GM19351 (cell line): ENCODE measurements at regions not wholly inside any gene's neighbourhood (a gene's known extent, or its start where the extent isn't known, plus 50 kb on each side); places are given as distances from the start of the nearest gene placed in this dataset.
"Not testable (repeated sequence)": the region's sequence is repeated elsewhere in the genome, so short reads cannot be mapped to it uniquely, and the experiment has no call there.

Source experiments
- ATAC-seq: cut with Tn5 transposase; IDR thresholded peaks from one replicate; pipeline ENCODE4 v1.9.1; 2021; ENCODE audit warnings: mild to moderate bottlenecking, moderate library complexity; ENCODE audit not compliant: unreplicated experiment

GRCh38 chr14:106200541-106201315 is 674.3 kb downstream of the TMEM121 start:
- no peak for ATAC-seq

- no peak for ATAC-seq
Measured at GRCh38 chr14:106201376-106201775, 675.0 kb downstream of the TMEM121 start.

- ATAC-seq, result no peak
Measured at GRCh38 chr14:106203438-106203837, 677.1 kb downstream of the TMEM121 start.

- no peak for ATAC-seq
Measured at GRCh38 chr14:106204063-106204462, 677.7 kb downstream of the TMEM121 start.

GRCh38 chr14:106207316-106207715 is 680.9 kb downstream of the TMEM121 start:
- ATAC-seq, result no peak

- no peak for ATAC-seq
Measured at GRCh38 chr14:106208794-106209193, 682.4 kb downstream of the TMEM121 start.

- ATAC-seq, result no peak
Measured at GRCh38 chr14:106209755-106210154, 683.4 kb downstream of the TMEM121 start.

GRCh38 chr14:106210650-106211049 is 684.3 kb downstream of the TMEM121 start:
- ATAC-seq, result no peak

GRCh38 chr14:106211334-106211900 is 685.0 kb downstream of the TMEM121 start:
- ATAC-seq, result no peak

- no peak for ATAC-seq
Measured at GRCh38 chr14:106215229-106215628, 688.8 kb downstream of the TMEM121 start.

- ATAC-seq, result no peak
Measured at GRCh38 chr14:106216679-106217078, 690.3 kb downstream of the TMEM121 start.

GRCh38 chr14:106218174-106218573 is 691.8 kb downstream of the TMEM121 start:
- ATAC-seq, result no peak

- no peak for ATAC-seq
Measured at GRCh38 chr14:106222311-106222710, 695.9 kb downstream of the TMEM121 start.

GRCh38 chr14:106222731-106223130 is 696.3 kb downstream of the TMEM121 start:
- no peak for ATAC-seq

GRCh38 chr14:106227793-106228192 is 701.4 kb downstream of the TMEM121 start:
- ATAC-seq, result no peak

GRCh38 chr14:106228541-106229158 is 702.3 kb downstream of the TMEM121 start:
- no peak for ATAC-seq

GRCh38 chr14:106230071-106230470 is 703.7 kb downstream of the TMEM121 start:
- ATAC-seq, result no peak

GRCh38 chr14:106233191-106233590 is 706.8 kb downstream of the TMEM121 start:
- ATAC-seq, result not testable (repeated sequence)

- not testable (repeated sequence) for ATAC-seq
Measured at GRCh38 chr14:106234525-106235254, 708.3 kb downstream of the TMEM121 start.

- no peak for ATAC-seq
Measured at GRCh38 chr14:106235356-106236159, 709.2 kb downstream of the TMEM121 start.
